DND-41 (cell line): ENCODE measurements at regions not wholly inside any gene's neighbourhood (a gene's known extent, or its start where the extent isn't known, plus 50 kb on each side); places are given as distances from the start of the nearest gene placed in this dataset.

Experiments used
- CTCF ChIP-seq: IDR thresholded peaks from 2 replicates; pipeline ENCODE4 v1.5.1; 2012; ENCODE audit warnings: borderline replicate concordance, low read length, moderate library complexity, mild to moderate bottlenecking; ENCODE audit not compliant: poor library complexity, severe bottlenecking; ENCODE audit errors: extremely low read depth
- EZH2 ChIP-seq: IDR thresholded peaks from 3 replicates; pipeline ENCODE4 v1.6.1; 2012; ENCODE audit warnings: borderline replicate concordance, low read depth, mild to moderate bottlenecking, moderate library complexity, low read length, inconsistent platforms; ENCODE audit not compliant: severe bottlenecking

DNA sequence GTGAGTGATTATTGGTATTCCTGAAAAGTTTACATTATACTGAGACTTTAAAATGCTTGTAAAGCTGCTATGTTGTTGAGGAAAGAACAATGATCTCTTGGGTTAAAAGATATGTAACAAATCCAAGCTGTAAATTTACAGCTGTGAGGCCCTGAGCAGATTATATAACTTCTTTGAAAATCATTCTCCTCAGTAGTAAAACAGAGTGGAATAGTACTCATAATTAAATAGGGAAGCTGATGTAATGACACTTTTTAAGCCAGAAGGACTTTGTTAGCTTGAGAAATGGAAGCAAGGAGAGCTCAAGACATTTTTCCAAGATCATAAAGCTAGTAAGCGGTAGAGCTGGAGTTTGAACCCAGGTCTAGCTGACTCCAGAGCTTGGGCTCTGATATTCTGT lies 363.9 kb downstream of the TMEM135 start:
- TF ChIP-seq CTCF (no peak), EZH2 (no peak)
